22Rv1 (cell line): ENCODE measurements at regions not wholly inside any gene's neighbourhood (a gene's known extent, or its start where the extent isn't known, plus 50 kb on each side); places are given as distances from the start of the nearest gene placed in this dataset.

ENCODE experiments used
- CTCF ChIP-seq: fragments of 450-650 bp; IDR thresholded peaks from 2 replicates; pipeline ENCODE4 v1.5.1; 2017; ENCODE audit warnings: mild to moderate bottlenecking
- ZFX ChIP-seq: fragments of 450-650 bp; IDR thresholded peaks from 2 replicates; pipeline ENCODE4 v1.6.1; 2017; ENCODE audit warnings: antibody characterized with exemption, borderline replicate concordance

DNA sequence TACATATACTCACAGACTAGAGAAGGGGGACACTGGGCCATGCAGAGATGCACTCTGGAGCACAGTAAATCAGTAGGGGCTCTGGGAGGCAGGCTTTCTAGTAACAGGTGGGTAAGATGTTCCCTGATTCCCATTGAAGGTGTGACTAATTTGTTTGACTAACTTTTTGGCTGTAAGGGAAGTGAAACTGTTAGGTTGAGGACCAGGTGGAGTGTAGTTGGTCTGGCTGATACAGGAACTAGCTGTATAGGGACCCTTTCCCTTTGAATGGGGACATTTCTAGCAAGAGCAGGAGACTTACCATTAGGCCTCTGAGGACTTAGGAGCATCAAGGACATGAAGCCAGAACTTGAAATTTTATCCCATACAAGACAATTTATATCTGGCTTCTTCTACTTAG, 989.6 kb upstream of the COX7C start:
- TF ChIP-seq CTCF, result no peak
- TF ChIP-seq ZFX, result no peak
